ENCODE measurements at regions not wholly inside any gene's neighbourhood (a gene's known extent, or its start where the extent isn't known, plus 50 kb on each side); places are given as distances from the start of the nearest gene placed in this dataset.
"Not testable (repeated sequence)": the region's sequence is repeated elsewhere in the genome, so short reads cannot be mapped to it uniquely, and the experiment has no call there.

DNA sequence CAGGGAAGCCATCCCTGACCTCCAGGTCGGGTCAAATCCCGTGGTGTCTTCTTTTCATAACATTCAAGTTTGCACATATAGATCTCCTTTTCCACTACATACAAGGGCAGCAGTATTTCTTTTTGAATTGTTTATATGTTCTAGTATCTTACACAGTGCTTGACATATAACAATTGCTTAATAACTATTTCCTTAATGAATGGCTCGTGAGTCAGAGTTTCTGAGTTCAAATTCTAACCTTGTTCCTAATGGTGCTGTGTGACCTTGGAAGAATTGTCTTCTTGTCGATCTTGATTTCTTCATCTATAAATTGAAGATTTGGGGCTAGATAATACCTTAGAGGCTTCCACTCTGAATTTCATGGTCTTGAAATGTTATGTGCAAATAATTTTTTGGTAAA lies 57.2 kb upstream of the PELI2 start (continued):
- TF ChIP-seq, protein P1, sequence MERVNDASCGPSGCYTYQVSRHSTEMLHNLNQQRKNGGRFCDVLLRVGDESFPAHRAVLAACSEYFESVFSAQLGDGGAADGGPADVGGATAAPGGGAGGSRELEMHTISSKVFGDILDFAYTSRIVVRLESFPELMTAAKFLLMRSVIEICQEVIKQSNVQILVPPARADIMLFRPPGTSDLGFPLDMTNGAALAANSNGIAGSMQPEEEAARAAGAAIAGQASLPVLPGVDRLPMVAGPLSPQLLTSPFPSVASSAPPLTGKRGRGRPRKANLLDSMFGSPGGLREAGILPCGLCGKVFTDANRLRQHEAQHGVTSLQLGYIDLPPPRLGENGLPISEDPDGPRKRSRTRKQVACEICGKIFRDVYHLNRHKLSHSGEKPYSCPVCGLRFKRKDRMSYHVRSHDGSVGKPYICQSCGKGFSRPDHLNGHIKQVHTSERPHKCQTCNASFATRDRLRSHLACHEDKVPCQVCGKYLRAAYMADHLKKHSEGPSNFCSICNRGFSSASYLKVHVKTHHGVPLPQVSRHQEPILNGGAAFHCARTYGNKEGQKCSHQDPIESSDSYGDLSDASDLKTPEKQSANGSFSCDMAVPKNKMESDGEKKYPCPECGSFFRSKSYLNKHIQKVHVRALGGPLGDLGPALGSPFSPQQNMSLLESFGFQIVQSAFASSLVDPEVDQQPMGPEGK (CRISPR knock-in tag; IDR thresholded peaks at IDR 0.05; ENCODE audit: borderline replicate concordance), result no peak
- TF ChIP-seq PPARA (CRISPR knock-in tag; IDR thresholded peaks at IDR 0.05; ENCODE audit: borderline replicate concordance), result no peak
- no peak for TF ChIP-seq SNAI2 (CRISPR knock-in tag; IDR thresholded peaks at IDR 0.05)
- TF ChIP-seq ISL1 (CRISPR knock-in tag; IDR thresholded peaks at IDR 0.05), result no peak
- TF ChIP-seq ZNF8 (CRISPR knock-in tag; IDR thresholded peaks at IDR 0.05), result no peak
- no peak for TF ChIP-seq ZFP3 (CRISPR knock-in tag; IDR thresholded peaks at IDR 0.05)

DNA sequence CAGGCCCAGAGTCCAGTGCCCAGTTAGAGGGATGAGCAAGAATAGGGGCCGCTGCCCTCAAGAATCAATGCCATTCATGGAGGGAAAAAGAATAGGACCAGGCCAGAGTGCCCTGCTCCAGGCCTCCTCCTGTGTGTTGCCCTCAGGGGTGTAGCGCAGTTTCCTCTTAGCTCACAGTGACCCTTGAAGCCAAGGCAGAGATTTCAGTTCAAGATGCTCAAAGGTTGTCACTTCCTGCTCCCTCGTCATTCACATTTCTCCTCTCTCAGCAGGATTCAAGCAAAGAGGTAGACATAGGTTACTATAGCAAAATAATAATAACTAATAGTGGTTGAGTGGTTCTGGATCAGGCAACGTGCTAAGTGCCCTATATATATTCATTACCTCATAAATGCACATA lies 55.1 kb upstream of the PELI2 start:
- no peak for ATAC-seq
- TF ChIP-seq ISL1 (CRISPR knock-in tag; IDR thresholded peaks at IDR 0.05) (no peak), TOX (CRISPR knock-in tag; IDR thresholded peaks at IDR 0.05; ENCODE audit: borderline replicate concordance) (no peak), PPARA (CRISPR knock-in tag; IDR thresholded peaks at IDR 0.05; ENCODE audit: borderline replicate concordance) (no peak), ARNTL (CRISPR knock-in tag; IDR thresholded peaks at IDR 0.05; ENCODE audit: borderline replicate concordance, low read depth) (no peak), TCF4 (CRISPR knock-in tag; IDR thresholded peaks at IDR 0.05; ENCODE audit: borderline replicate concordance) (no peak), CSDC2 (CRISPR knock-in tag; IDR thresholded peaks at IDR 0.05) (no peak), GLIS3 (CRISPR knock-in tag; IDR thresholded peaks at IDR 0.05) (no peak), ZNF8 (CRISPR knock-in tag; IDR thresholded peaks at IDR 0.05) (no peak), ZNF70 (CRISPR knock-in tag; IDR thresholded peaks at IDR 0.05) (no peak), SNAI2 (CRISPR knock-in tag; IDR thresholded peaks at IDR 0.05) (no peak), BACH2 (CRISPR knock-in tag; IDR thresholded peaks at IDR 0.05; ENCODE audit: borderline replicate concordance) (no peak), ZFP3 (CRISPR knock-in tag; IDR thresholded peaks at IDR 0.05) (no peak), ZNF565 (CRISPR knock-in tag; conservative IDR thresholded peaks at IDR 0.05; ENCODE audit: low read depth) (no peak), ESRRG (CRISPR knock-in tag; IDR thresholded peaks at IDR 0.05) (no peak), OSR1 (CRISPR knock-in tag; IDR thresholded peaks at IDR 0.05) (no peak)
- TF ChIP-seq, protein P2, sequence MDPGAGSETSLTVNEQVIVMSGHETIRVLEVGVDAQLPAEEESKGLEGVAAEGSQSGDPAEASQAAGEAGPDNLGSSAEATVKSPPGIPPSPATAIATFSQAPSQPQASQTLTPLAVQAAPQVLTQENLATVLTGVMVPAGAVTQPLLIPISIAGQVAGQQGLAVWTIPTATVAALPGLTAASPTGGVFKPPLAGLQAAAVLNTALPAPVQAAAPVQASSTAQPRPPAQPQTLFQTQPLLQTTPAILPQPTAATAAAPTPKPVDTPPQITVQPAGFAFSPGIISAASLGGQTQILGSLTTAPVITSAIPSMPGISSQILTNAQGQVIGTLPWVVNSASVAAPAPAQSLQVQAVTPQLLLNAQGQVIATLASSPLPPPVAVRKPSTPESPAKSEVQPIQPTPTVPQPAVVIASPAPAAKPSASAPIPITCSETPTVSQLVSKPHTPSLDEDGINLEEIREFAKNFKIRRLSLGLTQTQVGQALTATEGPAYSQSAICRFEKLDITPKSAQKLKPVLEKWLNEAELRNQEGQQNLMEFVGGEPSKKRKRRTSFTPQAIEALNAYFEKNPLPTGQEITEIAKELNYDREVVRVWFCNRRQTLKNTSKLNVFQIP (CRISPR knock-in tag; IDR thresholded peaks at IDR 0.05; ENCODE audit: borderline replicate concordance, low read depth), result no peak
- TF ChIP-seq, protein P3, sequence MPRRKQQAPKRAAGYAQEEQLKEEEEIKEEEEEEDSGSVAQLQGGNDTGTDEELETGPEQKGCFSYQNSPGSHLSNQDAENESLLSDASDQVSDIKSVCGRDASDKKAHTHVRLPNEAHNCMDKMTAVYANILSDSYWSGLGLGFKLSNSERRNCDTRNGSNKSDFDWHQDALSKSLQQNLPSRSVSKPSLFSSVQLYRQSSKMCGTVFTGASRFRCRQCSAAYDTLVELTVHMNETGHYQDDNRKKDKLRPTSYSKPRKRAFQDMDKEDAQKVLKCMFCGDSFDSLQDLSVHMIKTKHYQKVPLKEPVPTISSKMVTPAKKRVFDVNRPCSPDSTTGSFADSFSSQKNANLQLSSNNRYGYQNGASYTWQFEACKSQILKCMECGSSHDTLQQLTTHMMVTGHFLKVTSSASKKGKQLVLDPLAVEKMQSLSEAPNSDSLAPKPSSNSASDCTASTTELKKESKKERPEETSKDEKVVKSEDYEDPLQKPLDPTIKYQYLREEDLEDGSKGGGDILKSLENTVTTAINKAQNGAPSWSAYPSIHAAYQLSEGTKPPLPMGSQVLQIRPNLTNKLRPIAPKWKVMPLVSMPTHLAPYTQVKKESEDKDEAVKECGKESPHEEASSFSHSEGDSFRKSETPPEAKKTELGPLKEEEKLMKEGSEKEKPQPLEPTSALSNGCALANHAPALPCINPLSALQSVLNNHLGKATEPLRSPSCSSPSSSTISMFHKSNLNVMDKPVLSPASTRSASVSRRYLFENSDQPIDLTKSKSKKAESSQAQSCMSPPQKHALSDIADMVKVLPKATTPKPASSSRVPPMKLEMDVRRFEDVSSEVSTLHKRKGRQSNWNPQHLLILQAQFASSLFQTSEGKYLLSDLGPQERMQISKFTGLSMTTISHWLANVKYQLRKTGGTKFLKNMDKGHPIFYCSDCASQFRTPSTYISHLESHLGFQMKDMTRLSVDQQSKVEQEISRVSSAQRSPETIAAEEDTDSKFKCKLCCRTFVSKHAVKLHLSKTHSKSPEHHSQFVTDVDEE (CRISPR knock-in tag; IDR thresholded peaks at IDR 0.05), result no peak
- TF ChIP-seq, protein P4, sequence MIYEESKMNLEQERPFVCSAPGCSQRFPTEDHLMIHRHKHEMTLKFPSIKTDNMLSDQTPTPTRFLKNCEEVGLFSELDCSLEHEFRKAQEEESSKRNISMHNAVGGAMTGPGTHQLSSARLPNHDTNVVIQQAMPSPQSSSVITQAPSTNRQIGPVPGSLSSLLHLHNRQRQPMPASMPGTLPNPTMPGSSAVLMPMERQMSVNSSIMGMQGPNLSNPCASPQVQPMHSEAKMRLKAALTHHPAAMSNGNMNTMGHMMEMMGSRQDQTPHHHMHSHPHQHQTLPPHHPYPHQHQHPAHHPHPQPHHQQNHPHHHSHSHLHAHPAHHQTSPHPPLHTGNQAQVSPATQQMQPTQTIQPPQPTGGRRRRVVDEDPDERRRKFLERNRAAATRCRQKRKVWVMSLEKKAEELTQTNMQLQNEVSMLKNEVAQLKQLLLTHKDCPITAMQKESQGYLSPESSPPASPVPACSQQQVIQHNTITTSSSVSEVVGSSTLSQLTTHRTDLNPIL (CRISPR knock-in tag; IDR thresholded peaks at IDR 0.05; ENCODE audit: low read depth), result no peak
- TF ChIP-seq, protein P5, sequence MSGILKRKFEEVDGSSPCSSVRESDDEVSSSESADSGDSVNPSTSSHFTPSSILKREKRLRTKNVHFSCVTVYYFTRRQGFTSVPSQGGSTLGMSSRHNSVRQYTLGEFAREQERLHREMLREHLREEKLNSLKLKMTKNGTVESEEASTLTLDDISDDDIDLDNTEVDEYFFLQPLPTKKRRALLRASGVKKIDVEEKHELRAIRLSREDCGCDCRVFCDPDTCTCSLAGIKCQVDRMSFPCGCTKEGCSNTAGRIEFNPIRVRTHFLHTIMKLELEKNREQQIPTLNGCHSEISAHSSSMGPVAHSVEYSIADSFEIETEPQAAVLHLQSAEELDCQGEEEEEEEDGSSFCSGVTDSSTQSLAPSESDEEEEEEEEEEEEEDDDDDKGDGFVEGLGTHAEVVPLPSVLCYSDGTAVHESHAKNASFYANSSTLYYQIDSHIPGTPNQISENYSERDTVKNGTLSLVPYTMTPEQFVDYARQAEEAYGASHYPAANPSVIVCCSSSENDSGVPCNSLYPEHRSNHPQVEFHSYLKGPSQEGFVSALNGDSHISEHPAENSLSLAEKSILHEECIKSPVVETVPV (CRISPR knock-in tag; IDR thresholded peaks at IDR 0.05), result no peak

DNA sequence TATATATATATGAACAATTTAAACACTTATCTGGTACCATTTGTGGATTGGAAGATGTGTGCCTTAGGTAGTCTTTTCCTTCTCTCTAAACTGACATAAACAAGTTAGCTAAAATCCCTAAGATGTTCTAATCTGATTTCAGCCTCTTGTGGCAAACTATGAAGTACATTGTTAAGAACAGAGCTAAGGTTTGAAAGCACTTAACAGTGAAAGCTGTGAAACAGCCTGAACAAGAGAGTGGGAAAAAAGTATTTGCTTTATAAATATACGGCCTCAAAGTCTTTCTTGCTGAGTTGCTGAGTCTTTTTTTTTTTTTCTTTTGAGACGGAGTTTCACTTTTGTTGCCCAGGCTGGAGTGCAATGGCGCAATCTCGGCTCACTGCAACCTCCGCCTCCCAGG lies 53.7 kb upstream of the PELI2 start:
- ATAC-seq, result no peak
- TF ChIP-seq, protein P4 (CRISPR knock-in tag; IDR thresholded peaks at IDR 0.05; ENCODE audit: low read depth), result no peak

DNA sequence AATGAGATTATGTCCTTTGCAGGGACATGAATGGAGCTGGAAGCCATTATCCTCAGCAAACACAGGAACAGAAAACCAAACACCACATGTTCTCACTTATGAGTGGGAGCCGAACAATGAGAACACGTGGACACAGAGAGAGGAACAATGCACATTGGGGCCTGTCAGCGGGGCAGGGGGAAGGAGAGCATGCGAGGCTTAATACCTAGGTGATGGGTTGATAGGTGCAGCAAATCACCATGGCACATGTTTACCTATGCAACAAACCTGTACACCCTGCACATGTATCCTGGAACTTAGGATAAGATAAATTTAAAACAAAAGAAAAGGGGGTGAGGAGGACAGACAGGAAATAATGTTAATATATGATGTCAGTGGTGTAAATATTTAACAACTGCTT lies 53.0 kb upstream of the PELI2 start:
- not testable (repeated sequence) for ATAC-seq

Data from SK-N-SH treated with all-trans-retinoic acid at 6 μM for 48 hours (cell line).